ENCODE measurements at regions not wholly inside any gene's neighbourhood (a gene's known extent, or its start where the extent isn't known, plus 50 kb on each side); places are given as distances from the start of the nearest gene placed in this dataset.

- H3K27me3 Mint-ChIP-seq: no peaks in the 10 kb centered on the region
- H3K4me1 Mint-ChIP-seq: no peaks in the 10 kb centered on the region
- no peak overlapping the region for H3K27ac Mint-ChIP-seq
- no peak overlapping the region for H3K4me3 Mint-ChIP-seq
- no peaks in the 10 kb centered on the region for H3K36me3 Mint-ChIP-seq
- H3K9me3 Mint-ChIP-seq: peaks cover 24% of the 10 kb centered on the region
Measured at GRCh38 chr2:104179644-104180043, 674.3 kb upstream of the POU3F3 start.

GRCh38 chr2:104200533-104201168 is 653.3 kb upstream of the POU3F3 start:
- Mint-ChIP-seq H3K4me1 (no peaks in the 10 kb centered on the region), H3K27me3 (no peaks in the 10 kb centered on the region), H3K9me3 (no peaks in the 10 kb centered on the region), H3K27ac (no peak overlapping the region), H3K4me3 (no peak overlapping the region), H3K36me3 (no peaks in the 10 kb centered on the region)

GRCh38 chr2:104213758-104214157 is 640.2 kb upstream of the POU3F3 start:
- peaks cover 2% of the 10 kb centered on the region for H3K27me3 Mint-ChIP-seq
- no peaks in the 10 kb centered on the region for H3K36me3 Mint-ChIP-seq
- no peak overlapping the region for H3K27ac Mint-ChIP-seq
- no peaks in the 10 kb centered on the region for H3K4me1 Mint-ChIP-seq
- H3K4me3 Mint-ChIP-seq: no peak overlapping the region
- no peaks in the 10 kb centered on the region for H3K9me3 Mint-ChIP-seq

- Mint-ChIP-seq H3K36me3 (no peaks in the 10 kb centered on the region), H3K9me3 (no peaks in the 10 kb centered on the region), H3K4me3 (no peak overlapping the region), H3K27ac (no peak overlapping the region), H3K4me1 (no peaks in the 10 kb centered on the region), H3K27me3 (peaks cover 2% of the 10 kb centered on the region)
Measured at GRCh38 chr2:104215269-104216161, 638.4 kb upstream of the POU3F3 start.

GRCh38 chr2:104233591-104233990 is 620.3 kb upstream of the POU3F3 start:
- Mint-ChIP-seq H3K27ac (no peak overlapping the region), H3K36me3 (no peaks in the 10 kb centered on the region), H3K9me3 (peaks cover 5% of the 10 kb centered on the region), H3K4me3 (no peak overlapping the region), H3K27me3 (no peaks in the 10 kb centered on the region), H3K4me1 (no peaks in the 10 kb centered on the region)

GRCh38 chr2:104236491-104236890 is 617.4 kb upstream of the POU3F3 start:
- Mint-ChIP-seq H3K36me3 (peaks cover 1% of the 10 kb centered on the region), H3K4me1 (no peaks in the 10 kb centered on the region), H3K27me3 (no peaks in the 10 kb centered on the region)

GRCh38 chr2:104240984-104241383 is 612.9 kb upstream of the POU3F3 start:
- Mint-ChIP-seq H3K4me3 (no peak overlapping the region), H3K27me3 (no peaks in the 10 kb centered on the region), H3K36me3 (peaks cover 1% of the 10 kb centered on the region), H3K4me1 (no peaks in the 10 kb centered on the region), H3K27ac (no peak overlapping the region), H3K9me3 (peaks cover 29% of the 10 kb centered on the region)

More at GRCh38 chr2:104236491-104236890, 617.4 kb upstream of the POU3F3 start:
- Mint-ChIP-seq H3K9me3 (peaks cover 17% of the 10 kb centered on the region), H3K27ac (no peak overlapping the region), H3K4me3 (no peak overlapping the region)

- Mint-ChIP-seq H3K36me3 (no peaks in the 10 kb centered on the region), H3K27ac (no peak overlapping the region), H3K4me1 (no peaks in the 10 kb centered on the region), H3K9me3 (peaks cover 6% of the 10 kb centered on the region), H3K4me3 (no peak overlapping the region), H3K27me3 (peaks cover 1% of the 10 kb centered on the region)
Measured at GRCh38 chr2:104249629-104250028, 604.3 kb upstream of the POU3F3 start.

DNA sequence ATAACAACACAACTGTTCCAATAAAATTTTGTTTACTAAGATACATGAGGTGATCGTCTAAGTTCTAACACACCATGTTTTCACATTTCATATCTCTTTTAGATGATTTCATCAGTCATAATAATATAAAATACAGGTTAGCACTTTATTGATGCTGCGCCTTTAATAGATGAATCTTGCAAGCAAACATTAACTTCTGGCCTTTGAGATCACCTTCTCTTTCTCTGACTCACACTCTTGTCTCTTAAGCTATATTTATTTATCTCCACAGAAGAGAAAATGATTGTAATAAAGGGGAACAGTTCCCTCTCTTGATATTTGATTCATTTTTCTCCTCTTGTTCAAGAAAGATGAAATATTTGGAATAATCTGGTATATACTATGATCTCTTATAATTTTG is 603.3 kb upstream of the POU3F3 start:
- Mint-ChIP-seq H3K4me3 (no peak overlapping the region), H3K4me1 (no peaks in the 10 kb centered on the region), H3K27ac (no peak overlapping the region), H3K27me3 (peaks cover 1% of the 10 kb centered on the region), H3K36me3 (no peaks in the 10 kb centered on the region), H3K9me3 (peaks cover 9% of the 10 kb centered on the region)

GRCh38 chr2:104254017-104254416 is 599.9 kb upstream of the POU3F3 start:
- no peaks in the 10 kb centered on the region for H3K36me3 Mint-ChIP-seq
- no peak overlapping the region for H3K4me3 Mint-ChIP-seq
- H3K9me3 Mint-ChIP-seq: peaks cover 23% of the 10 kb centered on the region
- H3K27me3 Mint-ChIP-seq: peaks cover 1% of the 10 kb centered on the region
- H3K4me1 Mint-ChIP-seq: no peaks in the 10 kb centered on the region
- no peak overlapping the region for H3K27ac Mint-ChIP-seq

- Mint-ChIP-seq H3K36me3 (peaks cover 3% of the 10 kb centered on the region), H3K9me3 (peaks cover 24% of the 10 kb centered on the region), H3K4me3 (no peak overlapping the region), H3K27me3 (no peaks in the 10 kb centered on the region), H3K27ac (no peak overlapping the region), H3K4me1 (no peaks in the 10 kb centered on the region)
Measured at GRCh38 chr2:104262714-104263113, 591.2 kb upstream of the POU3F3 start.

DNA sequence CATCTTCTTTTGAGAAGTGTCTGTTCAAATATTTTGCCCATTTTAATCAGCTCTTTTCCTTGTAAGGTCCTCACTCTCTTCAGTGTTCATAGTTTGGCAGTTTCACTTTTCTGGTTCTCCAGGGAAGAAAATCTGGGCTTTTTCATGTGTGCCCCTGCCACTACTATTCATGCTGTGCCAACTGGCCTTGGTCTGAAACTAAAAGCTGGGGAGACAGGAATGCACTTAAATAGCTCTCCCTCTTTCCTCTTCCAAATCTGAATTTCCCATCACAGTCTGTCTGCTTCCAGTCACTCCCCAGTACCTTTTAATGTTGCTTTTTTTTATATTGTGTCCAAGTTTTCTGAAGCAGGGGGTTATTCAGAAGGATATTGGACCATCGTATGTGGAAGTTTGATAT is 574.3 kb upstream of the POU3F3 start:
- H3K9me3 Mint-ChIP-seq: peaks cover 19% of the 10 kb centered on the region

DNA sequence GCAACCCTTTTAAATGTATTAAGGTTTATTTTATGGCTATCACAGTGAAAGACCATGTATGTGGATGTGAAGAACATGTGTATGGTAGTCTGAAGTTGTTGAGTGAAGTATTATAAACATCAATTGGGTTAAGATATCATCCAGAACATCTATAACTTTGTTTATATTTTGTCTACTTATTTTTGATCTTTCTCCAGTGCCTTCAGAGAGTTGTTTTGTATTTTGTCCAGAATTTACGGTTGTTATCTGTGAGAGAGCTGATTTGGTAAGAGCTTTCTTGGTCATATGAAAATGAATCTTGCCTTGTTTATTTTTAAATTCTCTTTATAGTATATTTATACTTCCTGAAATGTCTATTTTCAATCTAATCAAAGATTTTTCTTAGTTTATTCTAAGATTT is 573.7 kb upstream of the POU3F3 start:
- Mint-ChIP-seq H3K27me3 (no peaks in the 10 kb centered on the region), H3K36me3 (no peaks in the 10 kb centered on the region), H3K27ac (no peak overlapping the region), H3K4me3 (no peak overlapping the region), H3K9me3 (peaks cover 19% of the 10 kb centered on the region), H3K4me1 (no peaks in the 10 kb centered on the region)

More for the DNA sequence above, 574.3 kb upstream of the POU3F3 start:
- Mint-ChIP-seq H3K27ac (no peak overlapping the region), H3K27me3 (no peaks in the 10 kb centered on the region), H3K4me3 (no peak overlapping the region), H3K36me3 (no peaks in the 10 kb centered on the region), H3K4me1 (no peaks in the 10 kb centered on the region)

- Mint-ChIP-seq H3K4me3 (no peak overlapping the region), H3K9me3 (peaks cover 4% of the 10 kb centered on the region), H3K4me1 (no peaks in the 10 kb centered on the region), H3K27ac (no peak overlapping the region), H3K27me3 (peaks cover 3% of the 10 kb centered on the region), H3K36me3 (peaks cover 1% of the 10 kb centered on the region)
Measured at GRCh38 chr2:104286841-104287240, 567.1 kb upstream of the POU3F3 start.

DNA sequence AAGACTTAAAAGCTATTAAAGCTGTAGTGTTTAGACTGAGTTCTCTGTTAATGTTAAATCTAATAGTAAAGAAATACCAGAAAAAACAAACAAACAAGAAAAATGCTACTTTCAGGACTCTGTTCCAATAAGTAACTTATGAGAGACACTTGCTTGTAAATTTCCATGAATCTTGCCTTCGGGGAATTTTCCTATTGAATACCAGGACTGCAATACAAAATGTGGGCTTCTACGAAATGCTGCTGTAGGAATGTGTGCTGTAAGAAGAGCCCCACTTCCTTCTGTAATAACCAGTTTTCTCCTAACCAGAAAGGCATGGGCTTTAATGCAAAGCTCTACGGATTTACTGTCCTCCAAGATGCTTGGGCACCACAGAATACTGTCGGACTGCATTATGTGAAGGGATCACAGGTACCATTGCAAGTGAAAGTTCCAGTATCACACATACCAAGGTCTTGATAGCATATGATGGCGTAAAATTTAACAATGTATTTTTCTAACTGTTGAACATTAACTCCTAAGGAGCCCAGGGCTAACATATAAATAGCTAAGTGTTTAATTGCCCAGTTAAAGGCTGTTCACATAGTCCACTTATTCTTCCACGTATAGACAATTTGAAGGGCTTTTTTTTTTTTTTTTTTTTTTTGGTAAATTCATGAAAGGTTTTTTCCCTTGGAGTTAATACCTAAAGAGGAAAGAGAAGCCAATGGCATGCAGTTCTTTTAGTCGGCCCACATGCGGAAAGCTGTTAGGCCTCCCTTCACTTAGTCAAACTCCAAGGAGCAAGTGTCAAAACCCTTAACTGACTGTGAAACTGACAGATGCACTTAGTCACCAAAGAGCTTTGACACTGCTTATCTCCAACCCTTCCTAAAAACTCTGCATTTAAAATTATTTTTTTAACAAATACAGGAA is 564.0 kb upstream of the POU3F3 start:
- Mint-ChIP-seq H3K4me1 (no peaks in the 10 kb centered on the region), H3K36me3 (peaks cover 1% of the 10 kb centered on the region), H3K27me3 (peaks cover 3% of the 10 kb centered on the region), H3K4me3 (no peak overlapping the region), H3K9me3 (no peaks in the 10 kb centered on the region), H3K27ac (no peak overlapping the region)

DNA sequence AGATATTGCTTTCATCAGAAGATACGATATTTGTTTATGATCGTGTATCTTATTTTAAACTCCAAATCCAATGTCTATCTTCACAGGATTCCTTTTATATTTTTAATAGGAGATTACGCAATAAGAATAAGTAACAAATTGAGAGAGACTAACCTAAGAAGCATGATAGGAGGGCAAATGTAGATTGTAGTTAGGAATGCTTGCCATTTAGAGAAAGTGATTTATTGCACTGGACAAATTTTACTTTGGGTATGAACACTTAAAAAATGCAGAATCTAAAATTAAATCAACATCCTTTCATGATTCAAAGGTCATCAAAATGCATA is 563.4 kb upstream of the POU3F3 start:
- no peaks in the 10 kb centered on the region for H3K9me3 Mint-ChIP-seq
- H3K36me3 Mint-ChIP-seq: peaks cover 1% of the 10 kb centered on the region
- H3K4me1 Mint-ChIP-seq: no peaks in the 10 kb centered on the region
- H3K27ac Mint-ChIP-seq: no peak overlapping the region
- H3K27me3 Mint-ChIP-seq: peaks cover 3% of the 10 kb centered on the region
- no peak overlapping the region for H3K4me3 Mint-ChIP-seq

All from activated naive CD4-positive, alpha-beta T cell treated with anti-CD3 and anti-CD28 coated beads, Interleukin-2, amount 50 U/mL, for 24 hours (primary cell).